Activated CD4-positive, CD25-positive, alpha-beta regulatory T cell treated with anti-CD3 and anti-CD28 coated beads, Interleukin-2, amount 50 U/mL, for 24 hours (primary cell): ENCODE measurements at regions not wholly inside any gene's neighbourhood (a gene's known extent, or its start where the extent isn't known, plus 50 kb on each side); places are given as distances from the start of the nearest gene placed in this dataset.
"Not testable (repeated sequence)": the region's sequence is repeated elsewhere in the genome, so short reads cannot be mapped to it uniquely, and the experiment has no call there.

Experiments
- ATAC-seq, 2 donors: fragments of 150-1000 bp; cut with Tn5 transposase; one replicate each; pipeline ENCODE4 v1.10.0; 2021; ENCODE audit warnings: mild to moderate bottlenecking in 1 of 2, moderate library complexity in 1 of 2

DNA sequence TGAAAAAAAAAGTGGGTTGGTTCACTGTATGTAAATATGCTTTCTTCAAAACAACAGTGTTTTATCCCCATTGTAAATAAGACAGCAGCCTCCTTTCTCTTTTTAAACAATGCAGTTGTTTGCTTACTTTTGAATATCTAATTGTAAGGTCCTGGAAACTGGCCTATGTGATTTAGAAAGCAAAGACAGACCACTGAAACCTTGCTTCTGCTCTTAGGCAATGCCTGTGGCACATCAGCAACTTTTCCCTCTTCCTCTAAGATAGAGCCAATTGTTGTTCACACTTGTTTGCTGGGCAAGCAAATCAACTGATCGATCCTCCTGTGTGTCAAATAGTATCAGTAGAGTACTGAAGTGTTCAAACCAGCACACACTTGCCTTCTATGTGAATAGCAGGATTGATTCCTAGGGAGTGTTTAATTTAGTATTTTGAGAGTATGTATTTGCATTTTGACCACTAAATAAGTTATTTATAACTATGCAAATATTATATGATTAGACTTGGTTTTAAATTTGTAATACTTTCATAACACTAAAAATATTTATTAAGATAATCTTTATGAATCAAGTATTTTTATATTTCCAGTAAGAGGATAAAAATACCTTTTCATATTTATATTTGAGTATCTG lies 55.4 kb upstream of the GRPR start:
- no peak for ATAC-seq

DNA sequence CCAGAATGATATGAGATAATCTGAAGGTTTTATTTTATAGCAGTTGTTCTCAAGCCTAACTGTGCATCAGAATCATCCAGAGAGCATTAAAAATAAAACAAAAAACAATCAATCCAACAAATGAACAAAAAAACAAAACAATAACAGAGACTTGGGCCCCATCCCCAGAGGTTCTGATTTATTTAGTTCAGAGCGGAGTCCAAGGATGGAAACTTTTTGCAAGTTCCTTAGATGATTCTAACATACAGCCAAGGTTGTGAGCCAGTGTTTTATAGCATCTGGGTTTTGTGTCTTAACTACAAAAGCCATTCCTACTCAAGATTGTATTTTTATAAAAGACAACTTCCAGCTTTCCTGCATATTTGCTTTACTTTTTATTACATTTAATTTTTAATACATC lies 59.4 kb upstream of the GRPR start:
- no peak for ATAC-seq

DNA sequence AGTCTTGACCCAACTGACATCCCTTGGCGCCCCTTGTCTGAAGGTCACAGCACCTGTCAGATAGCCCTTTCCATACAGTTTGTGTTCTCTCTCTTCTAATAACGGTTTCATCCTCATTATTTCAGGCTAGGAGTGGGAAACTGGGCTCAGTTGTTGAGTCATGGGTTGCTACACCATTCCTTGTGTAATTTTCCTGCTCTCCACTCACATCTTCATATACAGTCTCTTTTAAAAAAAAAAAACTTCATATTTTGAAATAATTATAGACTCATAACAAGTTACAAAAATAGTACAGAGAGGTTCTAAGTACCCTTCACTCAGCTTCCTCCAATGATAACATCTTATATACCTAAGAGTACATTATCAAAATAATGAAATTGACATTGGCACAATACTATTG lies 60.2 kb upstream of the GRPR start:
- ATAC-seq, result no peak

DNA sequence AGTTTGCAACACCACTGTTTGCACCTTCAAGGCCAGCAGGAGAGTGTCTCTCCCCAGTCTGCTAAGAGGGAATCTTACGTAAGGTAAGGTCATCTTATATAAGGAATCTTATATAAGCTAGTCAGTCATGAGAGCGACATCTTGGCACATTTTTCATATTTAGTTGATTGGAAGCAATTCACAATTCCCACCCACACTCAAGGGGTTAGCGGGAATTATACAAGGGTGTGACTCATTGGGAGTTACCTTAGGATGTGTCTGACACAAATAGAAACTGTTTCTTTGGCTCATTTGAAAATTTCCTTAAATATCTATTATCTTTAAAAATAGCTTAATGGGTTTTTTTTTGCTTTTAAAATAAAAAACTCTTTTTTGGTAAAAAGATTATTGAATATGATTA lies 62.1 kb upstream of the GRPR start:
- no peak for ATAC-seq

DNA sequence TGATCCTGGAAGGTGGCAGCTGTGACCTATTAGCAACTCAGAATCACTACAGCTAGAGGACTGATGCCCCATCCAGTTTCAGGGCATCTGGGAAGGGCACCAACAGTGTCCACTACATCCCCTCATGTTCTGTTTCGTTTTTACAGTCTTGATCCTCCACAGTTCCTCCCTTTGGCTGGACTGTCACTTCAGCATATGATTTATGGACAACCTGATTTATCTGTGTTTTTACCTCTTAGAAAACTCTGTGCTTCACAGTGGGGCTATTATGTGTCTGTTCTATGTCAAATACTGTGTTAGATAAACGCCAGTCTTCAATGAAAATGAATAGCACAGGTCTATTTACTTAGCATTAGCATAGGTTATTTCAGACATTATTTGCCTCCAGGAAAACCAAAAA lies 63.1 kb upstream of the GRPR start:
- no peak for ATAC-seq

DNA sequence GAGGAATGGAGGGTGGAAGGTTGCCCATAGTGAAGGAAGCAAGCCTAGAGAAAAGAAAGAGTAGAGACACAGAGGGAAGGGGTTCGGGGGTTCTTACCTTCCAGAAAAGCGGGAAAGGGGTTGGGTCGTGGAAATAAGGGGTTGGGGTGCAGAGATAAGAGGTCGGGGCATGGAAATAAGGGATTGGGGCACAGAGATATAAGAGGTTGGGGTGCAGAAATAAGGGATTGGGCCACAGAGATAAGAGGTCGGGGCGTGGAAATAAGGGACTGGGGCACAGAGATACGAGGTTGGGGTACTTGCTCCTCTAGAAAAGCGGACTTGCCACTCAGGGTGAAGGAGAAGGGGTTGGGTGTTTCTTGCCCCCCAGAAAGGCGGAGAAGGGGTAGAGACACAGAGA lies 74.2 kb upstream of the GRPR start:
- not testable (repeated sequence) for ATAC-seq

DNA sequence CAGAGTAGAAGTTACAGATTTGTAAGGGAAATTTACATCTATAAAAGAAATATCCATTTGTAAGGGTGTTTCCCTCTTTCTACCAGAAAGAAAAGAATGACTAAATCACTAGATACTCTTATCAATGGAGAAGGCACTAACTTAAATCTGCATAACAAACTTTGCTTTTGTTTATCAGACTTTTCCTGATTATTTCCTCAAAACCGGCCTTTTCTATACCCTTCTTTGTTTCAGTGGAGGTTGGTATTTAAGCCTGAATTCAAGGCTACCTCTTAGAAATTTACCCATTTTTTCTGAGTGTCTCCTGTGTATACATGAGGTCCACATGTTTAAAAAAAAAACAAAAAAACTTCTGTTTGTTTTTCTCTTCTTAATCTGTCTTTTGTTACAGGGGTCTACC lies 80.4 kb upstream of the GRPR start:
- ATAC-seq, result no peak

DNA sequence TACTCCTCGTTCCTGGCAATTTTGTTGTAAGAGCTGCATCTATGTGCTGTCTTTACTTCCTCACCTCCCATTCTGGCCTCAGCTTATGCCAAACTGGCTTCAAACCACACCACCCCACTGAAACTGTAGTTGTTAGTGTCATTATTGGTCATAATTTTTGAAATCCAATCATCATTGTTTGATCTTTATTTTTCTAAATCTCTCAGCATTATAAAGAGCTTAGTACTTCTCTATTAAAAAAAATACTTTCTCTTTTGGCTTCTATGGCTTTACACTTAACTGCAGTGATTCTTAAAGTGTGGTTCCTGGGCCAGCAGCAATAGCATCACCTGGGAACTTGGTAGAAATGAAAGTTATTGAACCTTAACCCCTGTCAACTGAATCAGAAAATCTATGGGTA lies 83.5 kb upstream of the GRPR start:
- no peak for ATAC-seq

DNA sequence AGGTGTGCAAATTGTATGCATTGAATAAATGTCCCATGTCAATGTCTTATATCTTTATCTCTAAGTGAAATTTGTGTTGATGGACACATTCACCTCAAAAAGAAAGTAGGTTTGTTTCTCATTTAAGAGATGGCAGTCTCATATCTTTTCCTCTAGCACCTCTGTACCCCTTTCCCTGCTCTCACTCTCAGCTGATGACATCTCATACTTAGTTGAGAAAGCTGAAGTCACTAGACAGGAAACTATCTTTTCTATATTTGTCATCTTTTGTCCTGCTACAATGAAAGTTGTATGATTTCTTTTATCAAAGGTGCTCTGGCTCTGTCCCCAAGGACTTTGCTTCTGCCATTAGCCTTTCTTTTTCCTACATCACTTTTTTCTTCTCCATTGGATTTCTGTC lies 84.0 kb upstream of the GRPR start:
- no peak for ATAC-seq

DNA sequence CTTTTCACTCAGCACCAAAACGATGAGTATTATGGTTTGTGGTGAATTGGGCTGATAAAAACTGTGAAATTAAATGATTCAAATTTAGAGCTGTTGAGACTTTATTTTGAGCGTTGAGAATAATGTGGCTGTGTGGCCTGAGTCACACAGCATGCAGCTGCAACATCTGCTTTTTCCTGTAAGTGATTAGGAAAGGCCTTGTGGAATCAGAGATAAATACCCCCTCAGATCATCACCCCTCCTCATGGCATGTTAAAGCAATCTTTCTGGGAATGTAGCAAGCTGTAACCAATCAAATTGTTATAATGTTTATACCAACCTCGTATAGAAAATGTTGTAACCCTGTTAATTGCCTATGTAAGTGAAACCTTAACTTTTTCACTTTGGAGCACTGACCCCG lies 90.0 kb upstream of the GRPR start:
- no peak for ATAC-seq

DNA sequence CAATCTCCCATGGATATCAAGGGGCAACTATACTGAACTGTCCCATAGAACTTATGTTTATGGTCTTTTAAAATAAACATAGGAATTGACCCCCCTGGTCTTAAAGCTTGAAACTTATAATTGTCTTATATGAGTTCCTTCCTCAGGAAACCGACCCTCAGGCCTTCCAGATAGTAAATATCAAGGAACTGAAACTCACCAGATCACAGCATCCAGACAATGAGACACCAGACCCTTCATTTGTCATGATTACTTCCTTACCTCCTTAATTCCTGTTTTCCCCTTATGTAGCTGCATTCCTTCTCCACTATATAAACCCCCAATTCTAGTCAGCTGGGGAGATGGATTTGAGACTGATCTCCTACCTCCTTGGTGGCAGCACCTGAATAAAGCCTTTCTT lies 94.8 kb upstream of the GRPR start:
- no peak for ATAC-seq

DNA sequence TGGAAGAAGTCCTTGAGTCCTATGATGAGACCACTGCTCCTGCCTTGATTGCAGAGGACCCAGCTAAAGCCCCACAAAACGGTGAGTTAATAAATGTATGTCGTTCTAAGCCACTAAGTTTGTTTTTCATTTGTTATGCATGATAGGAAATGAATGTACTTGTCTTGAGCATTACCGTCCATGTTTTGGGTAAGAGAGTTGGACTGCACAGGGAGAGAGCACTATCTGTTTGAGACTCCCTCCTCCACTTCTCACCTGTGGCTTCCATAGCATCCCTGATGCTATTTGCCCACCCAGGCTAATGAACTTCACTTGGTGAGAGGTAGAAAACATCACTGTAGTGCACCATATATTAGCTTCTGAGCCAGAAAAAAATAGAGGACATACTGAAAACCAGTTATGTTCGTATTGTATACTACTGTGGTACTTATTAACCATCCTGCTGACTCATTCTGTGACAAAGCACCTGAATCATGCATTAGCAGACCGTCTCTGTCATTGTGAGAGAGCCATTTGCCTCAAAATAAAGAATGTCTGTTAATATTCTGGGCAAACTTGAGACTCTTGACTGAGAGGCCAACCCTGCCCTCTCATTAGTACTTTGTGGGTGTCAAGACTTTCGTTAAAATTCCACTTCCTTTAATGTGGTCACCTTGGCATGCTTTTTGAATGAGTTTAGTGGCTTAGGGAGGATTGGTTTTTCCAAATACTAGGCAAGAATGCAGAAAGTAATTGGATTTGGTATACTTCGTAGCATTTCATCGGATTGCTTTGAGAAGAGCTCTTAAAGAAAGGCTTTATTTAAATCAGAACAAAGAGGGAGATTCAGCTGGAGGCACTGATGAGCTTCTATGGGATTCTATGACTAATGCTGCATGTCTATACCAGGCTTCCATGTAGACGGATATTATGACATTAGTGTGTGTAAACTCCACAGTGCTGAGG lies 99.3 kb upstream of the GRPR start:
- ATAC-seq, result peak; percentile 91 to 92

DNA sequence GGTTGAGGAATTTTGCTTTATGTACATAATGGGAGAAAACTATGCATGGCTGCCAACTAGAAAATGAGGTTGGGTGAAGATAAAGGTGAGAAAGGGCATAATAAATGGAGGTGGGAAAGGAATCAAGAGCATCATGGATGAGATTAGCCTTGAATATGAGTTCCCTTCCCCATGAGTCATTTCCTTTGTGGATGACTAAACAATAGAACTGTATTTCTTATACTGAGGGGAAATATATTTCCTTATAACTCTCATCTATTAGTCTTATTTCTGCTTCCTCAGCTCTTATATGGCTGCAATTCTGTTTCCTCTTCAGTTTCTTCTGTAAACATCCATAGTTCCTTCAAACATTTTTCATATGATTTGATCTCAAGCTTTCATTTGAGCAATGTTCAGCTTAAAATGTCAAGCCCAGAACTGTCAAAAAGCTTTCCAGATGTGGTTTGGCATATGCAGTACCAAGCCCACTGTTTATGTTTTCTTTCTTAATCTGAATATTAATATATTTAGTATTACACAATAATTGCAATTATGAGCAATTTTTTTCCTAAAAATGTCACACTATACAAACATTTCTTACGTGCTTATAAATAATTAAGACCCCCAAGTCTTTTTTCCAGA lies 100.7 kb upstream of the GRPR start:
- no peak for ATAC-seq

DNA sequence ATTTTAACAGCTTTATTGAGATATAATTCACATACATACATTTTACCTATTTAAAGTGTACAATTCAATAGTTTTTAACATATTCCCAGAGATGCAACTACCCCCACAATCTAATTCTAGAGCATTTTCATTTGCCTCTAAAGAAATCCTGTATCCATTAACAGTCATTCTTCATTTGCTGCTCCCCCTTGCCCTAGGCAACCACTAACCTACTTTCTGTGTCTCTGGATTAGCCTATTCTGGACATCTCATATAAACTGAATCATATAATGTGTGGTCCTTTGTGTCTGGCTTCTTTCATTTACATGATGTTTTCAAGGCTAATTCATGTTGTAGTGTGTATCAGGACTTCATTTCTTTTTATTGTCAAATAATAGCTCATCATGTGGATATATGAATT lies 105.1 kb upstream of the GRPR start:
- no peak for ATAC-seq

DNA sequence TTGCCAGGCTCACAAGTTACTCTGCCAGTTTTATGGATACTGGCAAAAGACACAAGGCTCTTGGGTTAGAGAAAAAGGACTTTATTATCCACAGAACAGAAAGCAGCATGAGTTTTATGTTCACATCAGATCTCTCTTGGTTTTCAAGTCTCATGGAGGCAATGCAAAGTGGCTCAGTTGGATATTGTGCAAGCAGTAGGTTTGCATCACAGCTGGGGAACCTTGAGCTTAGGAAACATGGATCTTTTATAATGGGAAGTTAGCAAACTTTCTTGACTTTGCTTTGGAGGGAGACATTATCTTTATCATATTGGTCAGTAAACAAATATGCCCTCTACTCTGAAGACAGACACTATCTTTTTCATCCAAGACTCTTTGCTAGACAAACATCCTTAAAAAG lies 109.2 kb upstream of the GRPR start:
- no peak for ATAC-seq

DNA sequence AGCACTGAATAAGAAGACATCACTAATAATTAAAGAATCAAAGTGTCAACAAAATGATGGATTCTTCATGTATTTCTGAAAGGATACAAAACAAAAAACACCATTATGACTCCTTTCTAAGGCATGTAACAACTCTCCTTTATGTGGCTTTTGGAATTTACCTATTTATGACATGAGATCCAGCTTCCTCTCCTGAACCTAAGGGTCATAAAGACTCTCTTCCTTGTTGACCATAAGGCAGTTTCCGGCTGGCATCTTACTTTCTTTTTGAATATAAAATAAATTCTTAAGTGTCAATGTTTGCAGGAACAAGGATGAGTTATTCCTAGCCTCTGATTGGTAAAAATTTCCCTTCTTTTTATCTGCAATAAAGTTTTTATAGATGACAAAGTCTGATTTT lies 111.1 kb upstream of the GRPR start:
- ATAC-seq, result no peak

DNA sequence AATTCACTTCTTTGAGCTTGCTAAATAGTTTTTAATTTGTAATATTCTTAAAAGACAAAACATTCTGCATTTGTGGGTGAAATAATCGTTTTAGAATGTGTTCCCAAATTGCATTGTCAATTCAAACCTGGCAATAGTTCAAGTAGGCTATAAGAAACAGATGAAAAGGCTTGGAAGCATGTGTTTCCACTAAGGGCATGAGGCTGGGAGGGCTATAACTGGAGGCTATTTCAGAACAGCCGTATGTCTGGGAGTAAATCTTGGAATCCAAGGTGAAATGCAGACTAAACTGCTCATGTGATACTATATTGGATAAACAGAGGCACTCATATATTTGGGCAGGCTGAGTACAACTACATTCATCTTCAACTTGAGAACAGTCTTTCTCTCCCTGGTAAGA lies 117.4 kb upstream of the GRPR start:
- no peak for ATAC-seq

DNA sequence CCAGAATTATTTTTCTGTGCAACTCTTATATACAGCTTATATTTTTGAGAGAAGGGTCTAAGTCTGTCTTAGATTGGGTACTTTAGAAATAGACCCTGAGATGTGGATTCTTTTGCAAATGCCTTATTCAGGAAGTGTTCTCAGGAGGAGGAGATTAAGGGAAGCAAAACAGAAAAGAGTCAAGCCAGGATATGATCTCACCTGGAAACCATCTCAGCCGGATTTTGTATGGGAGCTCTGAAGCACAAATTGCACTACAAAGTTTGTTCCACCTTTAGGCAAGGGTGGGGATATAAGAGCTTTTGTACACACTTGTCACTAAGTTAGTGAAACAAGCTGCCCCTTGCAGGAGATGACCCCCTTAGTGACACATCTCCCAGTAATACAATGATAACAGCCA lies 121.2 kb upstream of the GRPR start:
- ATAC-seq, result no peak

DNA sequence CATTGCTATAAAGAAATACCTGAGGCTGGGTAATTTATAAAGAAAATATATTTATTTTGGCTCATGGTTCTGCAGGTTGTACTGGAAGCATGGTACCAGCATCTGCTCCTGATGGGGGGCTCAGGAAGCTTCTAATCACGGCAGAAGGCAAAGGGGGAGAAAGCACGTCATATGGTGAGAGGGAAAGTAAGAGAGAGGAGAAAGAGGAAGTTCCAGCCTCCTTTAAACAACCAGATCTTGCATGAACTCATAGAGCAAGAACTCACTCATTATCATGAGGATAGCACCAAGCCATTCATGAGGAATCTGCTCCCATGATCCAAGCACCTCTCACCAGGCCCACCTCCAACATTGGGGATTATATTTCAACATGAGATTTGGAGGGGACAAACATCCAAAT lies 125.0 kb upstream of the GRPR start:
- ATAC-seq, result no peak

DNA sequence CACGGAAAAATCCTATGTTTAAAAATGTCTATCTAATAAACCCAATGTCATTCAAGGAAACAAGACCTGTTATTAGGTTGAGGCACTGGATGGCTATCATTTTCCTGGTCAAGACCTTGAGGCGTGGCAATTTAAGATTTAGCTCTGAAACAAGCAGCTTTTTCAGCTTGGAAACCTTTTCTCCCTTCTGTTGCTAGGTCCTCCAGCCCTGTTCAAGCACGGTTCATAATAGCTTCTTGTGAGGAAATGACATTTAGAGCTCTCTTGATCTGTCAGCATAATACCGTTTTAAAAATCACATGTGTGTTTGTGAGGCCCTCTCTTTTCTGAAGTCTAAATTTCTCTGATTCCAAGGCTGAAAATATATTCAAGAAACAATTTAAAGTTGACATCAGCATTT lies 133.6 kb upstream of the GRPR start:
- no peak for ATAC-seq

DNA sequence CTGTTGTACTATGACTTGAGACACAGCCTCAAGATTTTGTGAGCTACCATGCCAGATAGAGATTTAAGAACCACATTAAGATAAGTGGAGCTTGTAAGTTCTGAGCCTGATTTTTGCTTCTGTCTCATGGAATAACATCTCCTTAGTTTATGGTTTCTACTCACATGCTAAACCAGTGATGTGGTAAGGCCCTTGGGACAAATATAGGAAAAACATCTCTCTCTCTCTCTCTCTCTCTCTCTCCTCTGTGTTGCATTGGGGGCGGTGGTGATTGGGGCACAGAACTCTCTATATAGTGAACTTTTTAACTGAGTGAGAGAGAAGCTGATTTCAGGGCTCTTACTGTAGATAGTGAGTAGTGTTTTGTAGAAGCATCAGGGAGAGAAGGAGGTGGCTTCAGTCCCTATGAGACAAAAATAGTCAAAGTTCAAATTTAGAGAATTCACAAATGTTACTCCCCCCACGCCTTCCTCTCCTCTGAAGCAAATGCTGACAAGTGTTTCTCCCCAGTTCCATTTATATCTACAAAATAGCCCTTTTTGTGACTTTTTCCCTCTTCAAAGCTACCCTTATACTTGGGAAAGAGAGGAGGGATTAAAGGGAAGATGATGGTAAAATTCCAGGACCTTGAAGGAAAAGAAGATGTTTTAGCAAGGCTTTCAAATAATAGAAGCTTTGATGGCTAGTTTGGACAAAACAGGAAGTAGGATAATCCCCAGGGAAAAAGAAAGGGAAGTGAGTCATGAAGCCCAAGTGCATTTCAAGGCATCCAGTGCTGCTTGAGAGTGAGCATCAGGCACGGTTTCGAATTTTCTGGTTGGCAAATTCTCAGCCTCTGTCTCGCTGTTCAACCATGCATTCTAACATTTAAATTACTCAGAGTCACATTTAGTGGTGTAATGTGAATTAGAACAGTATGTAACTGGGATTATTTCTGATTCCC lies 134.3 kb upstream of the AP1S2 start:
- no peak for ATAC-seq

DNA sequence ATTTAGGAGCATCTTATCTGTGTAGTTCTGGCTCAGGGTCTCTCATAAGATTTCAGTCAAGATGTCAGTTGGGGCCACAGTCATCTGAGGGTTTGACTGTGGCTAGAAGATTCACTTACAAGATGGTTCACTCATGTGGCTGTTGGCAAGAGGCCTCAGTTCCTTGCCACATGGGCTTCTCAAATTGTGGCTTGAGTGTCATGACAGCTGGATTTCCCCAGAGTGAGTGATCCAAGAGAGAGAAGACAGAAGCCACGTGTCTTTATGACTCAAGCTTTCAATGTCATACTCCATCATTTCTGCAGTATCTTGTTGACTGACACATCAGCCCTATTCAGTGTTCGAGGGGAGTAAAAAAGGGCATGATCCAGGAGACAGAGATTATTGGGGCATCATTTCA lies 131.3 kb upstream of the AP1S2 start:
- peak; percentile 92 to 94 for ATAC-seq

DNA sequence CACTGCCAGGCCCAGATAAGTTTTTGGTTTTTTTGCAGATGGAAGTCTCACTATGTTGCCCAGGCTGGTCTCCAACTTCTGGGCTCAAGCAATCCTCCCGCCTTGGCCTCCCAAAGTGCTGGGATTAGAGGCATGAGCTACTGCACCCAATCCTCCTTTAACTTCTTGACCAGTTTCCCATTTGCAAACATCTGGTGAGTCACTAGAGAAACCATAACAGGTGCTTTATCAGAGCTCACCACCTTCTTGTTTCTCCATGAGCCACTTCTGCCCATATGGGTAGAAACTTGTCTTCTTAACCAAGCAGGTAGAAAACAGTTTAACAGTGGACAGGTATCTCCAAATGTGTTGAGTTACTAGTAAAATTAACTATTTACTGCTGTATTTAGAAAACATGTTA lies 128.4 kb upstream of the AP1S2 start:
- ATAC-seq, result no peak
